Medulla oblongata (tissue), 1 donor: ENCODE measurements at regions not wholly inside any gene's neighbourhood (a gene's known extent, or its start where the extent isn't known, plus 50 kb on each side); places are given as distances from the start of the nearest gene placed in this dataset.
A peak's percentile ranks its signal among the peaks of the same experiment; 100 is the strongest.
"Not testable (repeated sequence)": the region's sequence is repeated elsewhere in the genome, so short reads cannot be mapped to it uniquely, and the experiment has no call there.

ENCODE experiments used
- DNase-seq: peaks from one replicate; pipeline ENCODE4 v3.0.0-alpha.2; 2015; ENCODE audit errors: extremely low spot score

DNA sequence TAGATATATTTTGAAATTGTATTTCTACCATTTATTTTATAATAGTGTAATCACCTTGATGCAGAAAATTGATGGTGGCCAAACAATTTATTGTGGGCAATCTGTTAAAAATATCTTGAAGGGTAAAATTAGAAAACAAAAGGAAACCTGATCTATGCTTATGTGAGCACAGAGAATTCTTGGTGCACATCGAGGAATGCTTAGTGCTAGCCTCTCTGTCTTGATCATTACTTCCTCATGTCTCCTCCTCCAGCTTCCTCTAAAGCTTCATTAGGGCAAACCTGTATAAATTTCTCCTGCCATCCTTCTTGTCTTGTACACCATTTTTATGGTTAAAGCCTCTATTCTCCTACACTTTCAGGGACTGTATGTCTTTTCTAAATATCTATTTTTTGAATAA lies 725.8 kb downstream of the RAPGEF2 start:
- no peak for DNase-seq

DNA sequence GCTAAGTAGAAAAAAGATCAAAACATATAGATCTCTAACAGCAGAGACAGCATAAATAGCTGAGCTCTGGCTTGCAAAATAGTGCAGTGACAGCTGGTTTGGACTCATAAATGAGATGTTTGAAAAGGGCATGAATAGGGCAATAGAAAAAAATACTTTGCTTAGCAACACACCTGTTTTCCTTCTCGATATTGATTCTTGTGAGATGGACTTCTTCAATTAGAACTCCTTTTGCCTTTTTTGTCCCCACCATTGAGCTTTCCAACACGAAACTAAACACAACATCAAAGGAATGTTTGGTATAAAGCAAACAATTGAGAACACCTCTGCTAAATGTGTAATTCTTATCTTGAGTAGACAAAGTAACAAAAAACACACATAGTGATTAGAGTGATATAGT lies 726.3 kb downstream of the RAPGEF2 start:
- no peak for DNase-seq

DNA sequence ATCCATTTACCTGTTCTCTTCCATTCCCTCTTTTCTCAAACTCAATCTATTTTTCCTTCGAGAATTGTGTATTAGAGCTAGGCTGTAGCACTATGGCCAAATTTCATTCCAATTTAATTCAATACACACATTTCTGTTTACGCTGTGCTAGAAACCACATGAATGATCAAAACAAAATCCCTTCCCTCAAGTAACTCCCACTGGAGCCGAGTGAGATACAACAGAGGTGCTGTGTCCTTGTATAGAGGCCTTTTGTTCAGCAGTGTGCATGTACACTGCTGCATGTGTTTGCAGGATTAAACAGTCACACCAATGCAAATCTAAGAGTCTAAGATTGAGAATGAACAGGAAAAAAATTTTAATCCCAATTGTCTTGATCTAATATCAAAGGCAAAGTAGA lies 734.2 kb downstream of the RAPGEF2 start:
- peak; percentile 41 for DNase-seq

DNA sequence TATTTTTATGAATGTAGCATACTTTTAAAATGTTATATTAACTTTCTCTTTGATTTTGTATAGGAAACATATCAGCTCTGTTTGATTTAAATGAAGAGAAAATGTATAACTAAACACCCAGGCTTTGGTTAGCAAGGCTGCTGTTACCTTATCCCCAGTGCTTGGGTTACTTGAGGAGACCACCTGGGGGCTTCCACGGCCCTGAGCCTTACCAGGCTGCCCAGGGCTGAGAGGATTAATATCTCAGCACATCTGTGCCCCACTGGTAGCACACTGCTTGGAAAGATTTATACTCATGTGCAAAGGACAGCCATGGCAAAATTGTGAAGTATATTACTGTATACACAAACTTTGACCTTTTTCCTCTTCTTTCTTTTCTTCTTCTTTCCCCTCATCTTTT lies 752.9 kb downstream of the RAPGEF2 start:
- no peak for DNase-seq

DNA sequence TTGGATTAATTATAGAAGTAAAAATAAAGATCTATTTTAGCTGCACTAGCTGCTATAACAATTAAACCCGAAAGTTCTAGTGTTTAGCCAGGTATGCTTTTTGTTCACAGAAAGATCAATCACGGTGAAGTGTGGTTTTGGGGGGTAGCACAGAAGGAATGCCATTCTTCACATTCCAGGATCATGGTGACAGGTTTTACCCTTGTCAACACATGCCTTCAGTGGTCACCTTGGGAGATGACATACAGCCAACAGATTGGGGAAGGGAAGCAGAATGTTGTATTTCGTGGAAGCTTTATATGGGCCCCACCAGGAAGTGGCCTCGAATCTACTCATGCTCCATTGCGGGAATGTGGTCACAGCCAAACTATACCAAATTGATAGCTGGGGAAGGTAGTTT lies 753.6 kb downstream of the RAPGEF2 start:
- no peak for DNase-seq

DNA sequence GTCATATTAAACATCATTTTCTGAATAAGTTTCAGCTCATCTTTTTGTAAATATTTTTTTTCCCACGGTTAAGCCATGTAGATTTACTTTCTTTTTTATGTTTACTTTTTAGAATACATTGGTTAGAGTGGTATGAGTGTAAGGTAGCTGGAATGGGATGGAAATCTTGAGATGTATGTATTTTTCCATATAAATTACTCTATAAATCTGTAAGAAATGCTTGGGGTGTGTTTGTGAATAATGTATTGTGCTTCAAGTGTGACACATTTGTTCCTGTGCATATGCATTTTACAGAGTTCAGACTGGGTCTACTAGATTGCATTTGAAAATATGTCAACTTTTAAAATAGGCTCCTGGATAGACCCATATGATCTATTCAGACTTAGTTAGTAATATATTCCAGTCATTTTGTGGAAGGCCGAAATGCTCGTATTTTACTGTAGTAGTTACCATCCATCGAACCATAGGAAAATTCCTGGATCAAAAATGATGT lies 756.8 kb downstream of the RAPGEF2 start:
- DNase-seq: no peak

DNA sequence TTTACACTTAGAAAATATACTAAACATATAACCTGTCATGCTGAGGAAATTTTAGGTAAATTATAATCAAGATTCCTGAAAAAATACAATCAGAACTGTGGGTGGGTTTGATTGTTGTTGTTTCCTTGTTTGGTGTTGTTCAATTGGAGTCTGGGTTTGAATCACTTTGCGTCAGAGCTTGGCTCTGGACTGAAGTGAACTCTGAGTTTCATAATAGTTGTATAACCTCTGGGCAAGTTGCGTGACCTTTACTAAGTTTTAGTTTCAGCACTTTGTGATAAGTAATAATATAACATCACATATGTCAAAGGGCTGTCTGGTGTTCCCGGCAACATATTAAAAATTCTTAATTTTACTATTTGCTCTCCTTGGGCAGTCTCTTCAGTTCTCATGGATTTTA lies 758.1 kb downstream of the RAPGEF2 start:
- DNase-seq: no peak

DNA sequence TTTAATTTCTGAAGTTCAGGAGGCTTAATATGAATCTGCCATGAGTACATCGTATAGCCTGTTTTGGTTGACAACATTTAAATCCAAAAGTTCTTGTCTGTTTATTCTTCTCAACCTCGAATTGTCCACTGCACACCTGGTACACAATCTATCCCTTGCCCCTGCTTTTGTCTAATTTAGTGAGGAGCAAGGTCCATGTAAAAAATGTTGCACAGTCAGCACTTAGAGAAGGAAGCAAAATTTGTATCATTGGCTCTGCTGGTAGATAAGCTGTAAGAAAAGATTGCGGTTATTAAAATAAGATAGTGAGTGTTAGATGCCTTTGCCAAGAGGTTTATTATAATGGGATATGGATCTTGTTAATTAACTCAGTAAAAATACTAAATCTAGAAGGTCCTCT lies 761.5 kb downstream of the RAPGEF2 start:
- DNase-seq: no peak

DNA sequence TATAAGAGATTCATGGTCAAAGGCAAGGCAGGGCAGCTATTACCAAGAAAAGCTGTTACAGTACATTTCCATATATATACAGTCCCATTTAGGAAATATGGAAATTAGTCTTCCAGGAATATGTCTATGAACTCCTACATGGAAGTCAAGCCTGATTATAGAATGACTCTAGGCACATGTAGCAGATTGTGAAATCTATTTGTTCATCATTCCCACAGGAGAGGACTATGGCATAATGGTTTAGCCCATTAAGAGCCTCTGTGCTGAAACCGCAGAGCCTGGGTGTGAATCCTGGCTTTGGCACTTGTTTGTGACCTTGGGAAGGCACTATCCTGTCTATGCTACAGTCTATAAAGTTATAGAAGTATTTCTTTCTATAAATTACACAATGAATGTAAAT lies 764.8 kb downstream of the RAPGEF2 start:
- no peak for DNase-seq

DNA sequence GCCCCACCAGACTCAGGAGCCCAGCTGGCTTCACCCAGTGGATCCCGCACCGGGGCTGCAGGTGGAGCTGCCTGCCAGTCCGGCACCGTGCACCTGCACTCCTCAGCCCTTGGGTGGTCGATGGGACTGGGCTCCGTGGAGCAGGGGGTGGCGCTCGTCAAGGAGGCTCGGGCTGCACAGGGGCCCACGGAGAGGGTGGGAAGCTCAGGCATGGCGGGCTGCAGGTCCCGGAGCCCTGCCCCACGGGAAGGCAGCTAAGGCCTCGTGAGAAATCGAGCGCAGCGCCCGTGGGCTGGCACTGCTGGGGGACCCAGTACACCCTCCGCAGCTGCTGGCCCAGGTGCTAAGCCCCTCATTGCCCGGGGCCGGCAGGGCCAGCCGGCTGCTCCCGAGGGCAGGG lies 766.1 kb downstream of the RAPGEF2 start:
- not testable (repeated sequence) for DNase-seq

DNA sequence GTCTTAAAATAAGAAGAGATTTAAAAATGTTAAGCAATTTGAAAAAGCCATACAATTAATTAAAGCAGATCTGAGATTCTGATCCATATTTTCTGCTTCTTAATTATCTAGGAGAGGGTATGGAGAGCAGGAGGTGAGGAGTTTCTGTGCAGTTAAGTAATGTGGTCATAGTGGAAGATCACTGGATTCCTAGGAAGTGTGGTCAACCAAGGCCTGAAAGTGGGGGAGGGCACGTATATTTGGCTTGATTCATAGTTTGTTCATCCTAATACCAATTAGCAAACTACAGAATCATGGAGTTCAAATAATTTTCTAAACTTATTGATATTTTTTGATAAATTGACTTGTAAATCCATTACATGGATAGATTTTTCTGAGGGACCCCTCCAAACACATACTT lies 768.3 kb downstream of the RAPGEF2 start:
- no peak for DNase-seq

DNA sequence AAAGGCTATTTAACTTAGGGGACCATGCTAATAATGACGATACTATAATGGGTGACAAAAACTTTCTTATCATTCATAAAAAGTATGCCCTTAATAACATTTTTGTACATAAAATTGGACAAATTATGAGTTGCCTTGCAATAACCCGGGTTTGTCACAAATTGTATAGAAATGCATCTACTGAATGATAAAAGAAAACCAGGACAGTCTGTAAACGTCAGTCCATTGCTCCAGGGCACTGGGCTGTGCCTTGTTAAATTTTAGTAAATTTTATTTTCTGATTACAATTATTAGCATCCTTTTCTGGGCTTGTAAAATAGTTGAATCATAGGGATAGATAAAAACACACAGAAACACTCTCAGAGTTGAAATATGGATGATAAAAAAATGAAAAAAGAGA lies 778.3 kb downstream of the RAPGEF2 start:
- no peak for DNase-seq

DNA sequence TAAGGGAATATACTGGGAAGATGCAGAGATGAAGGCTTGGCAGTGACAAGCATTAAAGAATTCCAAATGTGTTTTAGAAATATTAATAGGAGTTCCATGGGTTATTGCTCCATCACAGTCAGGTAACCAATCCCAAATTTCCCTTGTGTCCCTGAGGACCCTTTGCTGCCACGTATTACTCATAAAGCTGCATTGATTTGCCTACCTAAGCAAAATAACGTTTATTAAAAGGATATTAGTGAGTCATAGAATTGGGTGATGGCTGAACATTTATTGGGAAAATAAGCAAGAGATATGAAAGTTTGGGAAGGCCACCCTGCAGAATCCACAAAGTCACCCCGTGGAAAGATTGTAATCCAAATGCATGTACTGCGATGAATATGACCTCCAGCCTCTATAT lies 782.1 kb downstream of the RAPGEF2 start:
- DNase-seq: no peak

DNA sequence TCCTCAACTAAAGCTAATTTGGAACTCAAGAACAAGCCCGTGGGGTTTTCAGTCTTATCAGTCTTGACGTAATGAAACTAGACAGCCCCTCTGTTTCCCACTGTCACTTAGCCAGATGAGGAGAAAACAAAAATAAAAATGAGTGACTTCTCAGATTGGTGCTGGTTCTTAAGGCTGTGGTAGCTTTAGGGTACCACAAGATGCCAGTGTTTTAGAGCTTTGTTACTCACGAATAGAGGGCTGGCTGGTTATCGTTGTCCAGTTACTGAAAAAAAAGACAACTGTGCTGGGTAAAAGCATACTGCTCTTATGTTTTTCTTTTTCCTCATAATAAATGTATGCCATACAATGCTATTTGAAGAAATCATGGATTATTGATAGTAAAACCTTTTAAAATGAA lies 796.7 kb downstream of the RAPGEF2 start:
- no peak for DNase-seq

DNA sequence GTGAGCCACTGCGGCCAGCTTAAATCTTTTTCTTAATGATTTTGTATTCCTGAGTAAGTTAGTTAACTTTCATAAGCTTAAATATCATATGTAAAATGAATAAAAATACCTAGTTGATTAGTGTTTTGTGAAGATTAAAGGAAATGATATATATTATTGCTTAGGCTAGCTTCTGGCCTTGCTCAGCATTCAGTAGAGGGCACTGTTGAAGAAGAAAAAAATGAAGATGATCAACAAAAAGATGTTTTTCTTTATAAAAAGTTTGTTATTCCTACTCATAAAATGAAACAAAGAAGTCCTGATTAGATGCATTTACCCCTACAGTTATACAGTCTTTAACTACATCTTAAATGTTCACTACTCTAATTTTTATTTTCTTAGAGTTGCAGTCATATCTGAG lies 797.7 kb downstream of the RAPGEF2 start:
- DNase-seq: no peak

DNA sequence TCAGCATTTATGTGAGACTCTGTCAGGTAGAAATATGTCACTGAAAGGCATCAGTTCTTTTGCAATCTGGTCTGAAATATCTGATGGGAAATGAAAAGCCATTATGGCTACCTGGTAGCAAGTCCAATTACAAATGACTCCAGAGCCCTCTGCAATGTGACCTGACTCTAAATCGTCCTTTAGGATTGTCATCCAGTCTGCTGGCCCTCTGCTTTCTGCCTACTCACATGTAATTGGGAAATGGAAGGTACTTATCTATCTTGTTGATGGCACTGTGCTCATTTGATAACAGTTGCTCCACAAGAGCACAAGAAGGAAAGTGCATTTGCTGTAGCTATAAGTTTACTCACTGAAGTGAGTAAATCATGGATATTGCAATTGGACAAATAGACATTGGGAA lies 799.8 kb downstream of the RAPGEF2 start:
- DNase-seq: no peak

DNA sequence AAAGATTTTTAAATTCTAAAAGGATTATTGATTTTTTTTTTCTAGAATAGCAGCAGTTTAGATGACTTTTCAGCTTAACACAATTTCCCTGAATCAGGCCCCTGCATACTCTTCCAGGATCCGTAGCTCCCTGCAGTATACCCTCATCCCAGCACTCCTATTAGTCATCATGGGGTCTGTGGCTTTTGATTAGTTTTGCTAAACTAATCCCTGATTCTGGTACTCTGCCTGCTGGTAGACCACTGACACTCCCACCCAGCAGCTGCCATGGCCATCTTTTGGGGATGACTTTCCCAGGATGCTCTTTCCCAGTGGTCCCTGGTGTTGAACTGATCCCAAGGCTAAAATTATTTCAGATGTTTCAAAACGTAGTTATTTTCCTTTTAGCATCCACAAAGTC lies 802.0 kb downstream of the RAPGEF2 start:
- no peak for DNase-seq

DNA sequence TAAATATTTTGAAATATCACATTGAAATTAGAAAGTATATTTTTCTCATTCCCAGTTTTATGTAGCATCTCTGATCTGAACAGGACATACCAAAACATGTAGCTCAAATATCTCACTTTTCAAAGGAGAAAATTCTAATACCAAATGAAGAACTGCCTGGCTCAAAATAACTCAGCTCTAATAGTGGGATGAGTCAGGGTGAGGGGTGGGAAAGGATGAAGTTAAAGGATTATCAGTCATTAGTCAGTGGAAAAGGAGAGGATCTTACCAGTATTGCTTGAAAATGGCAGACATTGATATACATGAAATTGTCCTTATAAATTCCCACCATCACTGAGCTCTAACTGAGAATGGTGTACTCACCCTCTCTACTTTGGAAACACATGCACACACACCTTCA lies 803.2 kb downstream of the RAPGEF2 start:
- no peak for DNase-seq

DNA sequence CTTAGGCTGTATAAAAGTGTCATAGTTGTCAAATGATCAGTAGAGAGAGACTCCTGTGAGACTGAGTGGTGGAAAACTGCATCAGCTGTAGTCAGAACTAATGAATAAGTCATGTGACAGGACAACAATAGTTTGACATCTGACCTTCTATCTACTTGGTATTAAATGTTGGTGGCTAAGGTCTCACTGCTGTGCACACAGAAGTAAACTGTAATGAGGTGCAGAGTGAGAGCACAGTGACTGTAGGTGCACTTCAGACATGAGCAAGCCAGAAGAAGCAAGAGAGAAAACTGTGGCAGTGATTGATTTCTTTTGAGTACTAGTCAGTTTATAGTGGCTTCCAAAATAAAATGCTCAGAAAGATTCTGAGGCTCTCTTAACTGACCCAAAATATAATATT lies 803.6 kb downstream of the RAPGEF2 start:
- no peak for DNase-seq

DNA sequence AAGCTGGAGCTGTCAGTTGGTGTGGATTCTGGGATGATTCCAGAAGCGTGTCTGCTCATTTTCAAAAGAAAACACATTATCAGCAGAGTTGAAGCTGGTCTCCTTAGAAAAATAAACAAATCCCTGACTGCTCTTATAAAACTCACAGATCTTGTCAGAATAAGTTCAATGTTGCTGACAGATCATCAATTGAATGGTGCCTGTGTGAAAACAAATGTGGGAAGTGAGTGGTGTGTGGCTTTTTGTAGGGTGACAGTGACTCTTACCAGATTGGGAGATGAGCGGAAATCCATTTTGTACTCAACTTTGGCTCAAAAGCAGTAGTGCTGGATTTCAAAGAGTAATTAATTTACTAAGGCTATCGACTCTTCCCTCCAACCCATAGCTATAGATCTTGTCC lies 807.8 kb downstream of the RAPGEF2 start:
- DNase-seq: no peak

DNA sequence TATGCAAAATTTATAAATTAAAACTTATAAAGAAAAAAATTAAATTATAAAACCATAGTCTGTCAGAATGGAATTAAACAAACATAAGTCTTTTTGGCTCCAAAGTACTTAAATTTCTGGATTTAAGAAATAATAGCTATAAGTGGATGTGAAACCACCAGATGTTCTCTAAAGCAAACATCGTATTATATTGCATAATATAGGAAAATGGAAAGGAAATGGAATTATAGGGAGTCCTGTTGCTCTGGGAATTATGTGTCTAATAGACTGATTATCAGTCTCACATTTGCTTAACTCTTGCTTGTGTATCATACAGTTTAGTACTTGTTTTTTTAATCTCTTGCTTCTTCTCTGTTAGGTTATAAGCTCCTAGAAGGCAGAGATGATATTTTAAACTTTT lies 819.2 kb downstream of the RAPGEF2 start:
- DNase-seq: no peak

DNA sequence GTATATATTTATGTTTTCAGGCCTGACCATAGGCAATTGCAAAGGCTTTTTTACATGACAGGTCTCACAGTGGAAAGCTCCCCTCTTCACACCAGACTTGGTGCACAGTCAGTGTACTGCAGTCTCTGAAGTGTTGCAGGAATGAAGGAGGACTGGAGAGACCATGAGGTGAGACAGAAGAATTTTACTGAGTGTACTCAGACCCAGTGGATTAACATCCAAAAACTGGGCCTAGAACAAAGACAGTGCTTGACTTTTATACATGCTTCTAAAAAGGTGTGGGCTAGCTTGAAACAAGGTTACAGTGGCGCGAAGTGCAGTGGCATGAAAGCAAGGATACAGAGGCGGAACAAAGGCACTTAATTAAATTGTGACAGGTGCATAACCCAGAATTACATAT lies 822.9 kb downstream of the RAPGEF2 start:
- no peak for DNase-seq

DNA sequence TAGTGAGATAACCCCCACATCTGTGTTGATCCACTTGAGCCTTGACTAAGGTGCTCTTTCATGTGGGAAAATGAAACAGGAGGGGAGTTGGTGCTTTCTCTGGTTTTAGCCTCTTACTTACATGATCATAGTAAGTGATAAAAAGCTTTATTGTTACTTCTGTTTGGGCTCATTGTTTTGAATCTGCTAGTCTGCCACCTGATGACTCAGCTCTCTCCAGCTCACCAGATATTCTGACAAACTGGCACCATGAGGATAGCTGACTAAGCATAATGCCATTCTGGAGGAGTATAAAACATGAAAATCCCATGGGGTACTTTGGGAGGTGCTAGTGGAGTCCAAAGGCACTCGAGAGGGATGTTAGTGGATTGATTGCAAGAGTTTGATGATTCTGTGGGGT lies 824.0 kb downstream of the RAPGEF2 start:
- no peak for DNase-seq

DNA sequence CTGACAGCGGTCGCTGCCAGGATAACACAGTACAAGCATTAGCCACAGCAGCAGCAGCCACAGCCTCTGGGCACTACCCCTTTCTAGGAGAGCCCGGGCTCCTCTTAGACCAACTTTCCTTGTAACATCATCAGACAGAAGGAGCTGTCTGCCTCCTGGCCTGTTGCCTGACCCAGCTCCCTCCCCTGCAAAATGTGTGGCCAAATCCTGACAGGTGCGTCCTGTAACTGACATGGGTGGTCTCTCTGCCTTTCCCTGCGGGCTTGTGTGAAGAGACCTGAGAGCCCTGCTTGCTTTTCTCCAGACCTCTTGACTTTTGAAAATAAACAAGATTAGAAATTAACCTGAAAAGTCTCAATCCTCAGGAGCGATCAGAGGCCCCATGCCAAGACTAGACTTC lies 824.9 kb downstream of the RAPGEF2 start:
- no peak for DNase-seq

DNA sequence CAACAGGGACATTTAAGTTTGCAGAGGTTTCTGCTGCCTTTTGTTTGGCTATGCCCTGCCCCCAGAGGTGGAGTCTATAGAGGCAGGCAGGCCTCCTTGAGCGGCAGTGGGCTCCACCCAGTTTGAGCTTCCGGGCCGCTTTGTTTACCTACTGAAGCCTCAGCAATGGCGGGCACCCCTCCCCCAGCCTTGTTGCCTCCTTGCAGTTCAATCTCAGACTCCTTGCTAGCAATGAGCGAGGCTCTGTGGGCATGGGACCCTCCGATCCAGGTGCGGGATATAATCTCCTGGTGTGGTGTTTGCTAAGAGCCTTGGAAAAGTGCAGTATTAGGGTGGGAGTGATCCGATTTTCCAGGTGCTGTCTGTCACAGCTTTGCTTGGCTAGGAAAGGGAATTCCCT lies 831.7 kb downstream of the RAPGEF2 start:
- DNase-seq: not testable (repeated sequence)
